ENCODE measurements at regions not wholly inside any gene's neighbourhood (a gene's known extent, or its start where the extent isn't known, plus 50 kb on each side); places are given as distances from the start of the nearest gene placed in this dataset.

DNA sequence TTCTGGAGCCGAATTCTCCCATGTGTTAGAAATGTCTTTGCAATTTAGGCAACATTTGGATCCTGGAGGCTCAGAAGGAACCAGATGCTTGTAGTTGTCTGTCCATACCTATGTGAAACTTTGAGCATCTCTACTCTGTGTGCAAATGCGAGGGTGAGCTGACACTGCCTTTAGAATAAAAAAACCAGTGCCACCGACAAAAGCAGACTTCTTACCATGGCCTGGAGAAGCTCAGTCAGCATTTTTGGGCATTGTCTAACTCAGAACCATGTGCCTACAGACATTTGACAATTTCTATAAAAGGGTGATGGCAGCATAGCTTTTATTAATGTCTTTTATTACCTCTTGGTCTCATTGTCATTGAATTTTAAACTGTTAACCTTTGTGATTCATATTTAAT is 78.4 kb upstream of the PPM1H start:
- H3K9me2 ChIP-seq (ENCODE audit: insufficient read depth, low read length): no peaks in the 10 kb centered on the region
- H3K79me2 ChIP-seq (replicated peaks; ENCODE audit: insufficient read depth, low read length): no peaks in the 10 kb centered on the region
- H3F3A ChIP-seq (ENCODE audit: insufficient read depth, low read length, poor library complexity, severe bottlenecking): no peaks in the 10 kb centered on the region
- H3K9ac ChIP-seq (ENCODE audit: low read length): no peak overlapping the region
- no peak overlapping the region for H3K4me3 ChIP-seq (ENCODE audit: low read length)
- no peak overlapping the region for H3K4me2 ChIP-seq (ENCODE audit: low read length)
- H3K36me3 ChIP-seq (ENCODE audit: insufficient read depth, low read length): no peaks in the 10 kb centered on the region
- TF ChIP-seq, protein P1, sequence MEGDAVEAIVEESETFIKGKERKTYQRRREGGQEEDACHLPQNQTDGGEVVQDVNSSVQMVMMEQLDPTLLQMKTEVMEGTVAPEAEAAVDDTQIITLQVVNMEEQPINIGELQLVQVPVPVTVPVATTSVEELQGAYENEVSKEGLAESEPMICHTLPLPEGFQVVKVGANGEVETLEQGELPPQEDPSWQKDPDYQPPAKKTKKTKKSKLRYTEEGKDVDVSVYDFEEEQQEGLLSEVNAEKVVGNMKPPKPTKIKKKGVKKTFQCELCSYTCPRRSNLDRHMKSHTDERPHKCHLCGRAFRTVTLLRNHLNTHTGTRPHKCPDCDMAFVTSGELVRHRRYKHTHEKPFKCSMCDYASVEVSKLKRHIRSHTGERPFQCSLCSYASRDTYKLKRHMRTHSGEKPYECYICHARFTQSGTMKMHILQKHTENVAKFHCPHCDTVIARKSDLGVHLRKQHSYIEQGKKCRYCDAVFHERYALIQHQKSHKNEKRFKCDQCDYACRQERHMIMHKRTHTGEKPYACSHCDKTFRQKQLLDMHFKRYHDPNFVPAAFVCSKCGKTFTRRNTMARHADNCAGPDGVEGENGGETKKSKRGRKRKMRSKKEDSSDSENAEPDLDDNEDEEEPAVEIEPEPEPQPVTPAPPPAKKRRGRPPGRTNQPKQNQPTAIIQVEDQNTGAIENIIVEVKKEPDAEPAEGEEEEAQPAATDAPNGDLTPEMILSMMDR (IDR thresholded peaks at IDR 0.05; ENCODE audit: poor library complexity, severe bottlenecking): no peak
- TF ChIP-seq EZH2 (IDR thresholded peaks at IDR 0.05; ENCODE audit: borderline replicate concordance, insufficient read depth, low read length, poor library complexity, severe bottlenecking): no peak
- TF ChIP-seq, protein P2, sequence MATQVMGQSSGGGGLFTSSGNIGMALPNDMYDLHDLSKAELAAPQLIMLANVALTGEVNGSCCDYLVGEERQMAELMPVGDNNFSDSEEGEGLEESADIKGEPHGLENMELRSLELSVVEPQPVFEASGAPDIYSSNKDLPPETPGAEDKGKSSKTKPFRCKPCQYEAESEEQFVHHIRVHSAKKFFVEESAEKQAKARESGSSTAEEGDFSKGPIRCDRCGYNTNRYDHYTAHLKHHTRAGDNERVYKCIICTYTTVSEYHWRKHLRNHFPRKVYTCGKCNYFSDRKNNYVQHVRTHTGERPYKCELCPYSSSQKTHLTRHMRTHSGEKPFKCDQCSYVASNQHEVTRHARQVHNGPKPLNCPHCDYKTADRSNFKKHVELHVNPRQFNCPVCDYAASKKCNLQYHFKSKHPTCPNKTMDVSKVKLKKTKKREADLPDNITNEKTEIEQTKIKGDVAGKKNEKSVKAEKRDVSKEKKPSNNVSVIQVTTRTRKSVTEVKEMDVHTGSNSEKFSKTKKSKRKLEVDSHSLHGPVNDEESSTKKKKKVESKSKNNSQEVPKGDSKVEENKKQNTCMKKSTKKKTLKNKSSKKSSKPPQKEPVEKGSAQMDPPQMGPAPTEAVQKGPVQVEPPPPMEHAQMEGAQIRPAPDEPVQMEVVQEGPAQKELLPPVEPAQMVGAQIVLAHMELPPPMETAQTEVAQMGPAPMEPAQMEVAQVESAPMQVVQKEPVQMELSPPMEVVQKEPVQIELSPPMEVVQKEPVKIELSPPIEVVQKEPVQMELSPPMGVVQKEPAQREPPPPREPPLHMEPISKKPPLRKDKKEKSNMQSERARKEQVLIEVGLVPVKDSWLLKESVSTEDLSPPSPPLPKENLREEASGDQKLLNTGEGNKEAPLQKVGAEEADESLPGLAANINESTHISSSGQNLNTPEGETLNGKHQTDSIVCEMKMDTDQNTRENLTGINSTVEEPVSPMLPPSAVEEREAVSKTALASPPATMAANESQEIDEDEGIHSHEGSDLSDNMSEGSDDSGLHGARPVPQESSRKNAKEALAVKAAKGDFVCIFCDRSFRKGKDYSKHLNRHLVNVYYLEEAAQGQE (IDR thresholded peaks at IDR 0.05; ENCODE audit: borderline replicate concordance): no peak
- no peak for TF ChIP-seq RAD21 (conservative IDR thresholded peaks at IDR 0.05)
- no peak for TF ChIP-seq EP300 (conservative IDR thresholded peaks at IDR 0.05; ENCODE audit: poor library complexity, severe bottlenecking)
- no peak for TF ChIP-seq POLR2AphosphoS5 (IDR thresholded peaks at IDR 0.05)
- no peak for TF ChIP-seq TAF1 (IDR thresholded peaks at IDR 0.05; ENCODE audit: low read depth)
- TF ChIP-seq MXI1 (conservative IDR thresholded peaks at IDR 0.05; ENCODE audit: poor library complexity, severe bottlenecking): no peak
- TF ChIP-seq SMC3 (conservative IDR thresholded peaks at IDR 0.05; ENCODE audit: poor library complexity): no peak
- no peaks in the 10 kb centered on the region for H4K20me1 ChIP-seq (ENCODE audit: insufficient read depth)
- H3K9me3 ChIP-seq (ENCODE audit: low read length): no peaks in the 10 kb centered on the region
- H2AFZ ChIP-seq (ENCODE audit: low read depth, low read length): no peak overlapping the region
- no peaks in the 10 kb centered on the region for H3K27me3 ChIP-seq (ENCODE audit: insufficient read depth, low read depth, low read length)
- no peak overlapping the region for H3K27ac ChIP-seq (ENCODE audit: low read length)

DNA sequence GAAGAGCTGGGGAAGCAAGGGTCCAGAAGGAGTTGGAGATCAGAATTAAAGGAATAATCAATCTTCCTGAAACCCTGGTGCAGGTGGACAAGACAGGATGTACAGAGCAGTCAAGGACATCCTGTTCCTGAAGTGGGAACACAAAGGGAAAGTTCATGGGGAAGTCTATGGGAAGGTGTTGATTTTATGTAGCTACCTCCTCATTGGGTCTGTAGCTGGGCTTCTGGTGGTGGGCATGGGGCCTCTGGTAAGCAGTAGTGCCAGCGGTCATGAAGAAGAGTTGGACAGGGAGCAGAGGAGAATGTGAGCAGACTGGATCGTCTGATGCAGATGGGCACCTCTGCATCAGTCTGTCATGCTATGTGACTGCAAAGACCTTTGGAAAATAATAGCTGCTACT is 75.7 kb upstream of the PPM1H start:
- Histone ChIP-seq H3K36me3 (ENCODE audit: insufficient read depth, low read length) (no peaks in the 10 kb centered on the region), H3K9me3 (ENCODE audit: low read length) (no peaks in the 10 kb centered on the region), H4K20me1 (ENCODE audit: insufficient read depth) (no peaks in the 10 kb centered on the region), H3F3A (ENCODE audit: insufficient read depth, low read length, poor library complexity, severe bottlenecking) (no peaks in the 10 kb centered on the region), H3K4me2 (ENCODE audit: low read length) (no peak overlapping the region), H3K9me2 (ENCODE audit: insufficient read depth, low read length) (no peaks in the 10 kb centered on the region), H3K4me3 (ENCODE audit: low read length) (no peak overlapping the region), H2AFZ (ENCODE audit: low read depth, low read length) (no peak overlapping the region), H3K27me3 (ENCODE audit: insufficient read depth, low read depth, low read length) (no peaks in the 10 kb centered on the region), H3K79me2 (replicated peaks; ENCODE audit: insufficient read depth, low read length) (no peaks in the 10 kb centered on the region), H3K27ac (ENCODE audit: low read length) (no peak overlapping the region), H3K9ac (ENCODE audit: low read length) (no peak overlapping the region)
- TF ChIP-seq MXI1 (conservative IDR thresholded peaks at IDR 0.05; ENCODE audit: poor library complexity, severe bottlenecking): no peak
- TF ChIP-seq, protein P1 (IDR thresholded peaks at IDR 0.05; ENCODE audit: poor library complexity, severe bottlenecking): no peak
- no peak for TF ChIP-seq TAF1 (IDR thresholded peaks at IDR 0.05; ENCODE audit: low read depth)
- TF ChIP-seq, protein P2 (IDR thresholded peaks at IDR 0.05; ENCODE audit: borderline replicate concordance): no peak
- no peak for TF ChIP-seq EZH2 (IDR thresholded peaks at IDR 0.05; ENCODE audit: borderline replicate concordance, insufficient read depth, low read length, poor library complexity, severe bottlenecking)
